Astrocyte (in vitro differentiated cells and primary cell): ENCODE measurements at regions not wholly inside any gene's neighbourhood (a gene's known extent, or its start where the extent isn't known, plus 50 kb on each side); places are given as distances from the start of the nearest gene placed in this dataset.

Source experiments
- DNase-seq: peaks from one replicate; pipeline ENCODE4 v3.0.0-alpha.2; 2010; ENCODE audit warnings: low read depth
- FAIRE-seq: peaks from 2 replicates; lab custom pipeline; 2011; peaks lifted over from hg19 to GRCh38; lab: Jason Lieb, UNC
- H2AFZ ChIP-seq: 2 replicates; pipeline ENCODE4 v1.6.0; 2012; ENCODE audit warnings: low read depth, low read length, inconsistent platforms
- H3K27ac ChIP-seq: 2 replicates; pipeline ENCODE4 v1.5.1; 2011; ENCODE audit warnings: low read depth, low read length, inconsistent platforms
- H3K27me3 ChIP-seq: 2 replicates; pipeline ENCODE4 v1.6.0; 2011; ENCODE audit warnings: low read length, inconsistent platforms; ENCODE audit not compliant: insufficient read depth
- H3K36me3 ChIP-seq: 2 replicates; pipeline ENCODE4 v1.5.1; 2011; ENCODE audit warnings: low read length, inconsistent platforms; ENCODE audit not compliant: insufficient read depth
- H3K4me1 ChIP-seq: 2 replicates; pipeline ENCODE4 v1.5.1; 2011; ENCODE audit warnings: low read length, inconsistent platforms; ENCODE audit not compliant: insufficient read depth
- H3K4me2 ChIP-seq: 2 replicates; pipeline ENCODE4 v1.6.0; 2012; ENCODE audit warnings: low read length, inconsistent platforms
- H3K4me3 ChIP-seq: 2 replicates; pipeline ENCODE4 v1.5.1; 2011; ENCODE audit warnings: low read depth, mild to moderate bottlenecking, low read length, inconsistent platforms; ENCODE audit not compliant: insufficient read depth
- H3K79me2 ChIP-seq: 2 replicates; pipeline ENCODE4 v1.6.0; 2012; ENCODE audit warnings: mild to moderate bottlenecking, low read length, inconsistent platforms; ENCODE audit not compliant: insufficient read depth
- H3K9ac ChIP-seq: 2 replicates; pipeline ENCODE4 v1.6.0; 2012; ENCODE audit warnings: mild to moderate bottlenecking, low read length, inconsistent platforms
- H3K9me3 ChIP-seq: 2 replicates; pipeline ENCODE4 v1.5.1; 2012; ENCODE audit warnings: low read depth, mild to moderate bottlenecking, low read length, inconsistent platforms; ENCODE audit not compliant: insufficient read depth
- H4K20me1 ChIP-seq: 2 replicates; pipeline ENCODE4 v1.6.0; 2012; ENCODE audit warnings: low read length, inconsistent platforms; ENCODE audit not compliant: insufficient read depth
- H3K27ac Mint-ChIP-seq: one replicate; pipeline ENCODE4 v1.8.0; 2021; ENCODE audit warnings: mild to moderate bottlenecking, mixed read lengths; ENCODE audit not compliant: unreplicated experiment
- H3K27me3 Mint-ChIP-seq: one replicate; pipeline ENCODE4 v1.8.0; 2021; ENCODE audit warnings: low read depth, mixed read lengths; ENCODE audit not compliant: unreplicated experiment
- H3K36me3 Mint-ChIP-seq: one replicate; pipeline ENCODE4 v1.8.0; 2021; ENCODE audit warnings: low read depth, mixed read lengths; ENCODE audit not compliant: unreplicated experiment
- H3K4me1 Mint-ChIP-seq: one replicate; pipeline ENCODE4 v1.8.0; 2021; ENCODE audit warnings: low read depth, mixed read lengths; ENCODE audit not compliant: unreplicated experiment
- H3K4me3 Mint-ChIP-seq: one replicate; pipeline ENCODE4 v1.8.0; 2021; ENCODE audit warnings: mild to moderate bottlenecking, moderate library complexity, mixed read lengths; ENCODE audit not compliant: unreplicated experiment
- H3K9me3 Mint-ChIP-seq: one replicate; pipeline ENCODE4 v1.8.0; 2021; ENCODE audit warnings: mild to moderate bottlenecking, mixed read lengths; ENCODE audit not compliant: unreplicated experiment
- CTCF ChIP-seq: IDR thresholded peaks from 2 replicates; pipeline ENCODE4 v1.5.1; 2011; ENCODE audit warnings: low read depth, mild to moderate bottlenecking, inconsistent platforms, low read length, moderate library complexity; ENCODE audit not compliant: insufficient read depth
- EZH2 ChIP-seq: IDR thresholded peaks from 2 replicates; pipeline ENCODE4 v1.6.1; 2012; ENCODE audit warnings: mild to moderate bottlenecking, low read length, inconsistent platforms; ENCODE audit not compliant: insufficient read depth

GRCh38 chr18:64519201-64519600 lies 370.3 kb upstream of the LINC00305 start:
- H3K27me3 Mint-ChIP-seq = no peaks in the 10 kb centered on the region
- Histone ChIP-seq H3K4me2 (no peak overlapping the region), H3K4me1 (no peaks in the 10 kb centered on the region), H2AFZ (no peak overlapping the region), H3K9me3 (no peaks in the 10 kb centered on the region), H3K9ac (no peak overlapping the region), H4K20me1 (no peaks in the 10 kb centered on the region), H3K27ac (no peak overlapping the region), H3K4me3 (no peak overlapping the region), H3K79me2 (no peaks in the 10 kb centered on the region), H3K27me3 (no peaks in the 10 kb centered on the region), H3K36me3 (no peaks in the 10 kb centered on the region)
- H3K9me3 Mint-ChIP-seq = no peaks in the 10 kb centered on the region
- FAIRE-seq (no peak), DNase-seq (no peak)
- H3K27ac Mint-ChIP-seq = no peak overlapping the region
- TF ChIP-seq EZH2 (no peak), CTCF (no peak)
- H3K36me3 Mint-ChIP-seq = no peaks in the 10 kb centered on the region
- no peak overlapping the region for H3K4me3 Mint-ChIP-seq
- no peaks in the 10 kb centered on the region for H3K4me1 Mint-ChIP-seq

GRCh38 chr18:64518191-64518590 lies 369.3 kb upstream of the LINC00305 start:
- Mint-ChIP-seq H3K9me3 (no peaks in the 10 kb centered on the region), H3K27me3 (no peaks in the 10 kb centered on the region), H3K36me3 (no peaks in the 10 kb centered on the region), H3K4me1 (no peaks in the 10 kb centered on the region), H3K4me3 (no peak overlapping the region), H3K27ac (no peak overlapping the region)
- H3K9me3 ChIP-seq = no peaks in the 10 kb centered on the region
- FAIRE-seq (no peak), DNase-seq (no peak)
- H4K20me1 ChIP-seq = no peaks in the 10 kb centered on the region
- H3K79me2 ChIP-seq = no peaks in the 10 kb centered on the region
- TF ChIP-seq CTCF (no peak), EZH2 (no peak)
- no peak overlapping the region for H3K4me3 ChIP-seq
- H3K27ac ChIP-seq = no peak overlapping the region
- H3K27me3 ChIP-seq = no peaks in the 10 kb centered on the region
- H3K4me1 ChIP-seq = no peaks in the 10 kb centered on the region
- H3K36me3 ChIP-seq = no peaks in the 10 kb centered on the region
- no peak overlapping the region for H3K9ac ChIP-seq
- no peak overlapping the region for H3K4me2 ChIP-seq
- no peak overlapping the region for H2AFZ ChIP-seq

GRCh38 chr18:64513401-64513800 lies 364.5 kb upstream of the LINC00305 start:
- FAIRE-seq = no peak
- Histone ChIP-seq H4K20me1 (no peaks in the 10 kb centered on the region), H2AFZ (no peak overlapping the region), H3K27ac (no peak overlapping the region), H3K36me3 (no peaks in the 10 kb centered on the region), H3K9ac (no peak overlapping the region), H3K9me3 (no peaks in the 10 kb centered on the region), H3K4me2 (no peak overlapping the region), H3K4me3 (no peak overlapping the region), H3K79me2 (no peaks in the 10 kb centered on the region), H3K27me3 (no peaks in the 10 kb centered on the region), H3K4me1 (no peaks in the 10 kb centered on the region)
- no peaks in the 10 kb centered on the region for H3K27me3 Mint-ChIP-seq
- H3K9me3 Mint-ChIP-seq = no peaks in the 10 kb centered on the region
- no peak overlapping the region for H3K27ac Mint-ChIP-seq
- H3K4me3 Mint-ChIP-seq = no peak overlapping the region
- DNase-seq = no peak
- no peaks in the 10 kb centered on the region for H3K4me1 Mint-ChIP-seq
- no peaks in the 10 kb centered on the region for H3K36me3 Mint-ChIP-seq
- TF ChIP-seq CTCF (no peak), EZH2 (no peak)
